ENCODE measurements at regions not wholly inside any gene's neighbourhood (a gene's known extent, or its start where the extent isn't known, plus 50 kb on each side); places are given as distances from the start of the nearest gene placed in this dataset.

GRCh38 chr2:129711816-129712675, 267.4 kb upstream of the RAB6C start:
- TF ChIP-seq CTCF (IDR thresholded peaks at IDR 0.05) (no peak), POLR2A (IDR thresholded peaks at IDR 0.05) (no peak)

Data from lower leg skin (tissue), 3 donors.